K562 (cell line): ENCODE measurements at regions not wholly inside any gene's neighbourhood (a gene's known extent, or its start where the extent isn't known, plus 50 kb on each side); places are given as distances from the start of the nearest gene placed in this dataset.

Source experiments
- ATAC-seq: fragments of 200-7000 bp; cut with Tn5 transposase; 3 replicates; pipeline ENCODE4 v1.9.1; 2020; ENCODE audit warnings: moderate library complexity
- BruUV-seq: library from RNA; stranded (reverse); fragments of 400-500 nt; replicated peaks from 2 replicates; lab custom pipeline; 2021; lab: Mats Ljungman, UMichigan
- CTCF ChIA-PET: fragments of 300-600 bp; formaldehyde crosslinking; extraction: SDS; loops from one replicate; lab custom pipeline; 2021; ENCODE audit warnings: low intra/inter-chr PET ratio; lab: Yijun Ruan, JAX
- POLR2A ChIA-PET: fragments of 300-600, 350-650 bp; sonication (Branson Sonifier 250); formaldehyde crosslinking; extraction: SDS; loops from one replicate; lab custom pipeline; 2021; ENCODE audit warnings: antibody characterized with exemption, inconsistent platforms; lab: Yijun Ruan, JAX
- DNase-seq, 4 experiments: peaks; one replicate each; pipeline versions ENCODE4 v3.0.0 to v3.0.0-alpha.2; 2011 to 2018; ENCODE audit warnings: low spot score in 3 of 4, mixed read lengths in 3 of 4; ENCODE audit errors: extremely low read depth in 1 of 4
- FAIRE-seq: peaks from 2 replicates; lab custom pipeline; 2011; peaks lifted over from hg19 to GRCh38; lab: Jason Lieb, UNC
- H2AFZ ChIP-seq: 2 replicates; pipeline ENCODE4 v1.6.0; 2011; ENCODE audit warnings: low read depth, low read length, control low read depth, inconsistent platforms
- H3K27ac ChIP-seq: fragments of 200-600 bp; 3 replicates; pipeline ENCODE4 v1.8.0; 2011; ENCODE audit warnings: low read depth, mild to moderate bottlenecking, control low read depth, inconsistent platforms, low read length, moderate library complexity, mixed read lengths; ENCODE audit errors: extremely low read depth
- H3K27me3 ChIP-seq, 2 experiments: fragments of 300-600 bp in 1 of 2; 2 replicates in 1 of 2; 3 replicates in 1 of 2; pipeline versions ENCODE4 v1.6.0 to v1.8.0; 2011; ENCODE audit warnings: inconsistent platforms in 2 of 2, low read length in 2 of 2, mild to moderate bottlenecking in 1 of 2, mixed read lengths in 1 of 2, moderate library complexity in 1 of 2; ENCODE audit not compliant: control insufficient read depth in 2 of 2, insufficient read depth in 2 of 2
- H3K36me3 ChIP-seq: fragments of 300-600 bp; 3 replicates; pipeline ENCODE4 v1.8.0; 2011; ENCODE audit warnings: mild to moderate bottlenecking, low read length, inconsistent platforms; ENCODE audit not compliant: control insufficient read depth, insufficient read depth
- H3K4me1 ChIP-seq, 2 experiments: fragments of 200-600 bp in 1 of 2; replicated peaks in 1 of 2; 2 replicates in 1 of 2; 3 replicates in 1 of 2; pipeline versions ENCODE4 v1.5.1 to v1.8.0; 2011; ENCODE audit warnings: inconsistent platforms in 2 of 2, low read length in 2 of 2, mild to moderate bottlenecking in 1 of 2, mixed read lengths in 1 of 2, moderate library complexity in 1 of 2; ENCODE audit not compliant: control insufficient read depth in 2 of 2, insufficient read depth in 2 of 2
- H3K4me2 ChIP-seq: 2 replicates; pipeline ENCODE4 v1.6.1; 2011; ENCODE audit warnings: low read length, control low read depth, inconsistent platforms, mixed read lengths; ENCODE audit not compliant: insufficient read depth
- H3K4me3 ChIP-seq: fragments of 200-600 bp; sonication (generic), shearing (Covaris generic); 2 replicates; pipeline ENCODE4 v1.5.1; 2016; ENCODE audit warnings: control low read depth, inconsistent platforms
- H3K79me2 ChIP-seq: fragments of 200-600 bp; 3 replicates; pipeline ENCODE4 v1.8.0; 2011; ENCODE audit warnings: low read length, inconsistent platforms; ENCODE audit not compliant: control insufficient read depth, insufficient read depth
- H3K9ac ChIP-seq, 2 experiments: 2 replicates each; pipeline versions ENCODE4 v1.6.0 to v1.6.1; 2011; ENCODE audit warnings: low read depth in 2 of 2, low read length in 2 of 2, control low read depth in 1 of 2, inconsistent platforms in 1 of 2, mild to moderate bottlenecking in 1 of 2, mixed read lengths in 1 of 2; ENCODE audit not compliant: insufficient read depth in 1 of 2
- H3K9me1 ChIP-seq: one replicate; pipeline ENCODE4 v1.6.0; 2011; ENCODE audit warnings: inconsistent platforms, mild to moderate bottlenecking, low read length, moderate library complexity; ENCODE audit not compliant: control insufficient read depth, insufficient read depth
- H3K9me3 ChIP-seq: replicated peaks from 2 replicates; pipeline ENCODE4 v1.5.1; 2011; ENCODE audit warnings: low read depth, low read length, inconsistent platforms; ENCODE audit not compliant: control insufficient read depth, insufficient read depth
- H4K20me1 ChIP-seq: replicated peaks from 2 replicates; pipeline ENCODE4 v1.6.1; 2011; ENCODE audit warnings: low read length, inconsistent platforms, mixed read lengths; ENCODE audit not compliant: control insufficient read depth, insufficient read depth
- BHLHE40 ChIP-seq: IDR thresholded peaks from 2 replicates; pipeline ENCODE4 v1.6.1; 2011; ENCODE audit warnings: low read length, improper control_type of control experiment
- CEBPZ ChIP-seq: fragments of 150-350 bp; IDR thresholded peaks from 2 replicates; pipeline ENCODE4 v1.6.1; 2014; ENCODE audit warnings: low read depth, mild to moderate bottlenecking, low read length, borderline replicate concordance
- FOXM1 ChIP-seq, 2 experiments: fragments of 450-650 bp in 1 of 2; sonication (generic) in 1 of 2; formaldehyde crosslinking in 1 of 2; IDR thresholded peaks; 2 replicates each; pipeline versions ENCODE4 v1.6.1 to v1.9.0; 2017 to 2022; ENCODE audit warnings: low read depth in 2 of 2, mild to moderate bottlenecking in 2 of 2, missing genetic modification reagents in 1 of 2, moderate library complexity in 1 of 2
- GTF2A2 ChIP-seq: IDR thresholded peaks from 2 replicates; pipeline ENCODE4 v1.6.1; 2016; ENCODE audit warnings: mild to moderate bottlenecking, missing genetic modification characterization, missing compliant biosample characterization
- GTF2F1 ChIP-seq: IDR thresholded peaks from 2 replicates; pipeline ENCODE4 v1.6.1; 2011; ENCODE audit warnings: low read depth, low read length, improper control_type of control experiment
- KLF6 ChIP-seq: fragments of 250-450 bp; sonication (Bioruptor Pico); IDR thresholded peaks from 2 replicates; pipeline ENCODE4 v1.4.0; 2020; ENCODE audit warnings: mild to moderate bottlenecking, moderate library complexity, borderline replicate concordance
- NBN ChIP-seq: fragments of 450-650 bp; IDR thresholded peaks from 2 replicates; pipeline ENCODE4 v1.6.1; 2016; ENCODE audit warnings: low read depth, mild to moderate bottlenecking
- NR1H2 ChIP-seq: sonication (generic); formaldehyde crosslinking; IDR thresholded peaks from 2 replicates; pipeline ENCODE4 v1.4.0; 2020; ENCODE audit warnings: mild to moderate bottlenecking, missing genetic modification reagents
- RBM22 ChIP-seq: fragments of 200-400 bp; formaldehyde crosslinking; IDR thresholded peaks from 2 replicates; pipeline ENCODE4 v1.6.1; 2018; ENCODE audit warnings: low read length, low read depth; ENCODE audit not compliant: poor library complexity, severe bottlenecking
- TBL1XR1 ChIP-seq, 2 experiments: IDR thresholded peaks; 2 replicates each; pipeline ENCODE4 v1.6.1; 2012; ENCODE audit warnings: improper control_type of control experiment in 2 of 2, low read length in 2 of 2, mild to moderate bottlenecking in 1 of 2
- ZC3H8 ChIP-seq: fragments of 450-650 bp; IDR thresholded peaks from 2 replicates; pipeline ENCODE4 v1.6.1; 2017
- ZNF3 ChIP-seq: fragments of 250-450 bp; sonication (Bioruptor Pico); IDR thresholded peaks from 2 replicates; pipeline ENCODE4 v1.5.0; 2021; ENCODE audit warnings: mild to moderate bottlenecking, moderate library complexity
- WGBS: fragments of 100-300 bp; shearing (Covaris generic); methylation state at CpG from one replicate; pipeline ENCODE4 v1.1.6; 2016; ENCODE audit warnings: low coverage, mixed read lengths; ENCODE audit not compliant: insufficient coverage; ENCODE audit errors: missing lambda C conversion rate; 5-methylcytosine and 5-hydroxymethylcytosine counted together
- in situ Hi-C: fragments of 300-500 bp; cut with MboI; formaldehyde crosslinking; loops from 4 replicates; pipeline ENCODE4 v1.15.0; 2018; ENCODE audit warnings: inconsistent platforms, mixed read lengths
- intact Hi-C: fragments of 100-400 bp; cut with micrococcal nuclease; formaldehyde crosslinking; loops from 2 replicates; pipeline ENCODE4 v1.14.2; 2022
- TF ChIP-seq, protein P1 (sequence below): sonication (generic); formaldehyde crosslinking; IDR thresholded peaks from 2 replicates; pipeline ENCODE4 v1.8.1; 2023; ENCODE audit warnings: mild to moderate bottlenecking, missing genetic modification reagents

DNA sequence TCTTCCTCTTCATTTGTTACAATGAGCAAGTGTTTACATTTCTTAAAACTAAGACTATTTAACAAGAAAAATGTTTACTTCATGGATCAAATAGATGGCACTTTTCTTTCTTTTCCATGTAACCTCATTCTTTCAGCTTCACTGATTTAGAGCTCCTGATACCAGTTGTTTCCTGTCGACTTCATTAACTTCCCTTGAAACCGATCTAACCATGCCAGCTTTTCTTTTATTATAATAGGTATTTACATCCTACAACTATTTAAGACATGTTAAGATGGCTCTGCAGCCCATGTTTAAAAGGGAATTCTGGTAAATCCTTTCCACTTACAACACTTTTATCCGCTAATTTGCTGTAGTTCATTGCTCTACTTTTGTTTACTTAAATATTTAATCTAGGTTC lies 107.3 kb upstream of the DCN start:
- ChIA-PET POLR2A (no interaction called here), CTCF (no interaction called here)
- no peaks in the 10 kb centered on the region for H4K20me1 ChIP-seq
- no peak overlapping the region for H3K4me2 ChIP-seq
- H3K9me3 ChIP-seq: no peaks in the 10 kb centered on the region
- H3K4me1 ChIP-seq: no peaks in the 10 kb centered on the region
- no peak overlapping the region for H2AFZ ChIP-seq
- TF ChIP-seq ZC3H8 (no peak), RBM22 (no peak), TBL1XR1 (IDR thresholded peaks at IDR 0.05; ENCODE audit: low read length in 2 of 2) (no peak), FOXM1 (IDR thresholded peaks at IDR 0.05; ENCODE audit: low read depth) (no peak), FOXM1 (CRISPR knock-in tag; IDR thresholded peaks at IDR 0.05; ENCODE audit: low read depth) (no peak), BHLHE40 (no peak), CEBPZ (no peak), NR1H2 (no peak), NBN (no peak), GTF2F1 (no peak), KLF6 (CRISPR knock-in tag) (no peak), ZNF3 (CRISPR knock-in tag) (no peak), GTF2A2 (tag) (no peak)
- TF ChIP-seq, protein P1, sequence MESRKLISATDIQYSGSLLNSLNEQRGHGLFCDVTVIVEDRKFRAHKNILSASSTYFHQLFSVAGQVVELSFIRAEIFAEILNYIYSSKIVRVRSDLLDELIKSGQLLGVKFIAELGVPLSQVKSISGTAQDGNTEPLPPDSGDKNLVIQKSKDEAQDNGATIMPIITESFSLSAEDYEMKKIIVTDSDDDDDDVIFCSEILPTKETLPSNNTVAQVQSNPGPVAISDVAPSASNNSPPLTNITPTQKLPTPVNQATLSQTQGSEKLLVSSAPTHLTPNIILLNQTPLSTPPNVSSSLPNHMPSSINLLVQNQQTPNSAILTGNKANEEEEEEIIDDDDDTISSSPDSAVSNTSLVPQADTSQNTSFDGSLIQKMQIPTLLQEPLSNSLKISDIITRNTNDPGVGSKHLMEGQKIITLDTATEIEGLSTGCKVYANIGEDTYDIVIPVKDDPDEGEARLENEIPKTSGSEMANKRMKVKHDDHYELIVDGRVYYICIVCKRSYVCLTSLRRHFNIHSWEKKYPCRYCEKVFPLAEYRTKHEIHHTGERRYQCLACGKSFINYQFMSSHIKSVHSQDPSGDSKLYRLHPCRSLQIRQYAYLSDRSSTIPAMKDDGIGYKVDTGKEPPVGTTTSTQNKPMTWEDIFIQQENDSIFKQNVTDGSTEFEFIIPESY (CRISPR knock-in tag): no peak
- intact Hi-C loops: no loop called here
- H3K27me3 ChIP-seq: no peaks in the 10 kb centered on the region
- in situ Hi-C loops: no loop called here
- no peak overlapping the region for H3K27ac ChIP-seq
- H3K4me3 ChIP-seq: no peak overlapping the region
- no peaks in the 10 kb centered on the region for H3K79me2 ChIP-seq
- FAIRE-seq: no peak
- no peaks in the 10 kb centered on the region for H3K9me1 ChIP-seq
- BruUV-seq: no TSS peak
- no peak for ATAC-seq
- H3K9ac ChIP-seq: no peak overlapping the region
- H3K36me3 ChIP-seq: no peaks in the 10 kb centered on the region; the same call in 2 of the 3 replicates
- DNase-seq: no peak
- 43% methylated on average over 3 of the region's 3 CpGs for WGBS
